GM18873 (cell line): ENCODE measurements at regions not wholly inside any gene's neighbourhood (a gene's known extent, or its start where the extent isn't known, plus 50 kb on each side); places are given as distances from the start of the nearest gene placed in this dataset.

Experiments
- ATAC-seq: cut with Tn5 transposase; IDR thresholded peaks from one replicate; pipeline ENCODE4 v1.9.1; 2021; ENCODE audit warnings: mild to moderate bottlenecking, moderate library complexity, moderate number of reproducible peaks; ENCODE audit not compliant: unreplicated experiment, low FRiP score

- ATAC-seq = no peak
Observed at GRCh38 chr18:22106536-22107292, 62.7 kb upstream of the GATA6 start.

- no peak for ATAC-seq
Observed at GRCh38 chr18:22108674-22109073, 60.7 kb upstream of the GATA6 start.

GRCh38 chr18:22109535-22109934, 59.9 kb upstream of the GATA6 start:
- ATAC-seq = no peak

- ATAC-seq = no peak
Observed at GRCh38 chr18:22110461-22110924, 58.9 kb upstream of the GATA6 start.

- no peak for ATAC-seq
Observed at GRCh38 chr18:22112215-22112614, 57.2 kb upstream of the GATA6 start.

GRCh38 chr18:22113144-22113844, 56.1 kb upstream of the GATA6 start:
- ATAC-seq = no peak

GRCh38 chr18:22114526-22115321, 54.7 kb upstream of the GATA6 start:
- ATAC-seq = no peak

- ATAC-seq = no peak
Observed at GRCh38 chr18:22115573-22115972, 53.8 kb upstream of the GATA6 start.
